ENCODE measurements at regions not wholly inside any gene's neighbourhood (a gene's known extent, or its start where the extent isn't known, plus 50 kb on each side); places are given as distances from the start of the nearest gene placed in this dataset.
"Not testable (repeated sequence)": the region's sequence is repeated elsewhere in the genome, so short reads cannot be mapped to it uniquely, and the experiment has no call there.

GRCh38 chr6:140403020-140403419 lies 1028.6 kb upstream of the CITED2 start:
- no peak for DNase-seq

GRCh38 chr6:140401761-140402160 lies 1027.3 kb upstream of the CITED2 start:
- no peak for DNase-seq

- no peak for DNase-seq
Observed at GRCh38 chr6:140398076-140398475, 1023.6 kb upstream of the CITED2 start.

GRCh38 chr6:140397106-140397505 lies 1022.7 kb upstream of the CITED2 start:
- no peak for DNase-seq

- DNase-seq: no peak
Observed at GRCh38 chr6:140393665-140394540, 1019.5 kb upstream of the CITED2 start.

GRCh38 chr6:140388815-140389214 lies 1014.4 kb upstream of the CITED2 start:
- DNase-seq: no peak

- no peak for DNase-seq
Observed at GRCh38 chr6:140388192-140388802, 1013.8 kb upstream of the CITED2 start.

- no peak for DNase-seq
Observed at GRCh38 chr6:140385679-140386078, 1011.2 kb upstream of the CITED2 start.

- DNase-seq: no peak
Observed at GRCh38 chr6:140382355-140382754, 1007.9 kb upstream of the CITED2 start.

- no peak for DNase-seq
Observed at GRCh38 chr6:140380427-140381218, 1006.2 kb upstream of the CITED2 start.

GRCh38 chr6:140379919-140380318 lies 1005.5 kb upstream of the CITED2 start:
- DNase-seq: no peak

GRCh38 chr6:140376209-140376608 lies 1001.8 kb upstream of the CITED2 start:
- no peak for DNase-seq

- not testable (repeated sequence) for DNase-seq
Observed at GRCh38 chr6:140373728-140374127, 999.3 kb upstream of the CITED2 start.

- DNase-seq: no peak
Observed at GRCh38 chr6:140372064-140372463, 997.6 kb upstream of the CITED2 start.

- no peak for DNase-seq
Observed at GRCh38 chr6:140370976-140371870, 996.8 kb upstream of the CITED2 start.

GRCh38 chr6:140370441-140370840 lies 996.0 kb upstream of the CITED2 start:
- DNase-seq: no peak

- DNase-seq: no peak
Observed at GRCh38 chr6:140366991-140367390, 992.5 kb upstream of the CITED2 start.

- no peak for DNase-seq
Observed at GRCh38 chr6:140364916-140365315, 990.5 kb upstream of the CITED2 start.

- DNase-seq: no peak
Observed at GRCh38 chr6:140360651-140361050, 986.2 kb upstream of the CITED2 start.

- no peak for DNase-seq
Observed at GRCh38 chr6:140355476-140355875, 981.0 kb upstream of the CITED2 start.

GRCh38 chr6:140354296-140354695 lies 979.8 kb upstream of the CITED2 start:
- no peak for DNase-seq
